Mesodermal cell (in vitro differentiated cells): ENCODE measurements at regions not wholly inside any gene's neighbourhood (a gene's known extent, or its start where the extent isn't known, plus 50 kb on each side); places are given as distances from the start of the nearest gene placed in this dataset.

Source experiments
- H3K27ac ChIP-seq: 2 replicates; pipeline ENCODE4 v1.7.0; 2013; ENCODE audit warnings: mild to moderate bottlenecking, low read depth, low read length, moderate library complexity; ENCODE audit not compliant: severe bottlenecking
- H3K36me3 ChIP-seq: 2 replicates; pipeline ENCODE4 v1.7.1; 2013; ENCODE audit warnings: mild to moderate bottlenecking, low read length, moderate library complexity; ENCODE audit not compliant: control insufficient read depth, insufficient read depth
- H3K4me1 ChIP-seq: one replicate; pipeline ENCODE4 v1.7.1; 2013; ENCODE audit warnings: mild to moderate bottlenecking, low read length; ENCODE audit not compliant: insufficient read depth, control insufficient read depth, poor library complexity, severe bottlenecking
- H3K4me3 ChIP-seq: 2 replicates; pipeline ENCODE4 v1.7.0; 2013; ENCODE audit warnings: low read length, control low read depth, mild to moderate bottlenecking; ENCODE audit not compliant: insufficient read depth, poor library complexity, severe bottlenecking; ENCODE audit errors: extremely low read depth
- H3K9me3 ChIP-seq: 2 replicates; pipeline ENCODE4 v1.7.1; 2013; ENCODE audit warnings: mild to moderate bottlenecking, low read length, moderate library complexity; ENCODE audit not compliant: control insufficient read depth
- WGBS, 2 experiments: methylation state at CpG; one replicate each; pipeline ENCODE4 v1.1.5; 2013; ENCODE audit warnings: missing lambda C conversion rate in 2 of 2; ENCODE audit not compliant: insufficient coverage in 2 of 2; 5-methylcytosine and 5-hydroxymethylcytosine counted together

- Histone ChIP-seq H3K4me3 (no peak overlapping the region), H3K9me3 (no peaks in the 10 kb centered on the region), H3K27ac (no peak overlapping the region), H3K36me3 (no peaks in the 10 kb centered on the region), H3K4me1 (no peaks in the 10 kb centered on the region)
- 43 to 86% methylated on average over 1 to 2 of the region's 3 CpGs for WGBS, 2 experiments
Observed at GRCh38 chr12:107925125-107925524, 150.6 kb downstream of the ASCL4 start.

DNA sequence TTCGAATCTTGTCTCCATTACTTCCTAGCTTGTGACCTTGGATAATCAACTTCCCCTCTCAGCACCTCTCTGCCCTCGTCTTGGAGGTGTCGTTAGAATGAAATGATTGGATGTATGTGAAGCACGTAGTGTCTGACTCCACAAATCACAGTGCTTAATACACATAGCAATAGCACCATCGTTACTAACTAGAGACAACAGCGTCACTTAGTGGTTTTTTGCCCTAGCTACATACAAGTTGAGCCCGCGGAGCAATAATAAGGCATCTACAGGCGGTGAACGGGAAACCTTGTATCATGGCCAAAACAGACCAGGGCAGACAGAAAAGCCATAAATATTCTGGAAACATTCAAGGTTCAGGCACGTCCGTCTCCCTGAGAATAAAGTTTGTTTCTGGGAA, 154.9 kb downstream of the ASCL4 start:
- H3K4me3 ChIP-seq = no peak overlapping the region
- H3K9me3 ChIP-seq = no peaks in the 10 kb centered on the region
- H3K27ac ChIP-seq = no peak overlapping the region
- no peaks in the 10 kb centered on the region for H3K36me3 ChIP-seq
- H3K4me1 ChIP-seq = no peaks in the 10 kb centered on the region
- WGBS, 2 experiments = 56 to 71% methylated on average over 6 to 9 of the region's 12 CpGs

DNA sequence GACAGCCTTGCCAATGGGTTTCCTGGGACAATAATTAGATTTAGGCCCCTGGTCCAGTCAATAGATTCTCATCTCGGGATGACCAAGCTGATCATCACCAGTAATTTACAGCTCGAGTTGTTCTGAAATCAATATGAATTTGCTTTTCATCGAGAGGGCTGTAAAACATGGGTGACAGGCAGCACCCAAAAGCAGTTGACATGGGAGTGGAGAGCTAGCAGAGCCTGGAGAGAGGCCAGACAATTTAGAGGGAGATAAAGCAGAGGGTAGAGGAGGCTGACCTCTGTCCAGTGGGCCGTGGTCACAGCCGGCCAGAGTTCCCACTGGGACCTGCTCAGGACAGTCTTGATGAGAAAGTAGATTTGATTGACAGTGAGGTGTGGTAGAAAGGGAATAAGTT, 157.3 kb downstream of the ASCL4 start:
- H3K4me1 ChIP-seq = no peaks in the 10 kb centered on the region
- no peaks in the 10 kb centered on the region for H3K36me3 ChIP-seq
- no peak overlapping the region for H3K27ac ChIP-seq
- 89 to 91% methylated on average over 5 of the region's 5 CpGs for WGBS, 2 experiments
- no peak overlapping the region for H3K4me3 ChIP-seq
- H3K9me3 ChIP-seq = no peaks in the 10 kb centered on the region

DNA sequence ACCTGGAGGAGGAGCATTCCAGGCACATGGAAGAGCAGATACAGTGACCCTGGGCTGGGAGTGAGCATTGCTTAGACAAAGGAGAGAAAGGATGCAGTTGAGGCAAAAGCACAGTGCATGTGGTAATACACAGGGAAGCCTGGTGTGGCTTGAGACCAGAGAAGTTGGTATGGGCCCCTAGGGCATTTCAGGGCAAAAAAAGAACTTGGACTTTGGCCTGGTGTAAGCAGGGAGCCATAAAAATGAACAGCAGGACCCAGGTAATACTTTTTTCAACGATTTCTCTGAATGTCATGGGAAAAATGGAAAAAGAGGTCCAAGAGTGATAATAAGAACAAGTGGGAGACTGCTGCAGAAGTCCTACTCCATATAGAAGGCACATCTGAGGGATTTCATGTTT, 163.9 kb downstream of the ASCL4 start:
- WGBS, 2 experiments = 57 to 83% methylated on average over 1 of the region's 1 CpG
- no peaks in the 10 kb centered on the region for H3K36me3 ChIP-seq
- H3K4me1 ChIP-seq = no peaks in the 10 kb centered on the region
- no peaks in the 10 kb centered on the region for H3K9me3 ChIP-seq
- no peak overlapping the region for H3K27ac ChIP-seq
- H3K4me3 ChIP-seq = no peak overlapping the region

DNA sequence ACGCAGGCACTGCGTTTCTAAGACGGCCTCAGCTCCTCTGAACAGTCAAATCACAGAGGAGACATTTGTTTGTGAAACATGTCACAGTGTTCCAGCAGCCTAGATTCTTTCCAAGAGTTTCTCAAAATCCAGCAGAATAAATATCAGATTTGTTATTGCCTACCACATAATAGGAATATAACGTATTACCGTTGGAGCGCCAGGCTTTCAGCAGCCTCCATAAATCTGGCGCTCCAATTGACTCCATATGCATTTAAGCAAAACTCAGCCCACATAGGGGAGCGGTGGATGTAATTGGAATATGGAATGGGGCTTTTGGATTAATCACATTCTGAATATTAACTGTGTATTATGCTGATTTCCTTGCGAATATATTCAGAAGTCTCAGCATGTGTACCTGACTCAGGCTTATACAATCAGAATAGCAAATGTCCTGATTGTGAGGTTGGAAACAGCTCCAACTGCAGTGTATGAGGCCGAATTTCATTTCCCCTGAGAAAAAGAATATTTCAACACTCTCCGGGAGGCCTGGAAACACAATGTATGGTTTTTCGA, 174.0 kb downstream of the ASCL4 start:
- H3K4me1 ChIP-seq = no peaks in the 10 kb centered on the region
- H3K4me3 ChIP-seq = no peak overlapping the region
- no peaks in the 10 kb centered on the region for H3K36me3 ChIP-seq
- WGBS, 2 experiments = 70 to 83% methylated on average over 4 to 8 of the region's 12 CpGs
- H3K9me3 ChIP-seq = no peaks in the 10 kb centered on the region
- H3K27ac ChIP-seq = no peak overlapping the region

DNA sequence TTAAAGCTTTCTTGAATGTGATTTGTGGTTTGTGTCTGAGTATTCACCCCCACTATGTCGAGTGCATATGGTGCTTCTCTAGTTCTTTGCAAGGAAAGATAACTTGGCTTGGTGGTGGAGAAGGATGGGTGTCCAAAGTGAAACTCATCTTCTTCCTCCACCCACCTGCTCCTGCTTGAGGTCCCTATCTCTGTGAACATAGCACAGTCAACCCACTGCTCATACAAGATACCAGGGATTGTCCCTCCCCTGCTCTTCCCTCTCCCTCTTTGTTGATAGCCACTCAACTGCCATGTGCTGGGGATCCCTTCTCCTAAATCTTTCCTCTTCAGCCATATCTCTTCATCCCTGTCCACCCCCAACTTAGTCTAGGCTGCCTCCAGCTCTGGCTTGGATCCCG, 176.5 kb downstream of the ASCL4 start:
- H3K9me3 ChIP-seq = no peaks in the 10 kb centered on the region
- H3K27ac ChIP-seq = no peak overlapping the region
- no peak overlapping the region for H3K4me3 ChIP-seq
- 86 to 100% methylated on average over 1 to 2 of the region's 2 CpGs for WGBS, 2 experiments
- H3K4me1 ChIP-seq = no peaks in the 10 kb centered on the region
- no peaks in the 10 kb centered on the region for H3K36me3 ChIP-seq

- Histone ChIP-seq H3K4me3 (no peak overlapping the region), H3K9me3 (no peaks in the 10 kb centered on the region), H3K36me3 (no peaks in the 10 kb centered on the region), H3K4me1 (no peaks in the 10 kb centered on the region), H3K27ac (no peak overlapping the region)
- 70 to 76% methylated on average over 5 to 6 of the region's 6 CpGs for WGBS, 2 experiments
Observed at GRCh38 chr12:107955966-107956643, 173.0 kb upstream of the WSCD2 start.

- no peaks in the 10 kb centered on the region for H3K9me3 ChIP-seq
- H3K4me1 ChIP-seq = no peaks in the 10 kb centered on the region
- no peak overlapping the region for H3K4me3 ChIP-seq
- H3K27ac ChIP-seq = no peak overlapping the region
- H3K36me3 ChIP-seq = no peaks in the 10 kb centered on the region
Observed at GRCh38 chr12:107957459-107957858, 171.6 kb upstream of the WSCD2 start.

GRCh38 chr12:107963635-107964034, 165.5 kb upstream of the WSCD2 start:
- no peaks in the 10 kb centered on the region for H3K9me3 ChIP-seq
- H3K4me1 ChIP-seq = no peaks in the 10 kb centered on the region
- H3K4me3 ChIP-seq = no peak overlapping the region
- H3K36me3 ChIP-seq = no peaks in the 10 kb centered on the region
- no peak overlapping the region for H3K27ac ChIP-seq
- WGBS, 2 experiments = 68 to 74% methylated on average over 3 to 5 of the region's 6 CpGs

- no CpG with 5 or more reads among the region's 4 CpGs for WGBS, 2 experiments
Observed at GRCh38 chr12:107967170-107967569, 161.9 kb upstream of the WSCD2 start.

DNA sequence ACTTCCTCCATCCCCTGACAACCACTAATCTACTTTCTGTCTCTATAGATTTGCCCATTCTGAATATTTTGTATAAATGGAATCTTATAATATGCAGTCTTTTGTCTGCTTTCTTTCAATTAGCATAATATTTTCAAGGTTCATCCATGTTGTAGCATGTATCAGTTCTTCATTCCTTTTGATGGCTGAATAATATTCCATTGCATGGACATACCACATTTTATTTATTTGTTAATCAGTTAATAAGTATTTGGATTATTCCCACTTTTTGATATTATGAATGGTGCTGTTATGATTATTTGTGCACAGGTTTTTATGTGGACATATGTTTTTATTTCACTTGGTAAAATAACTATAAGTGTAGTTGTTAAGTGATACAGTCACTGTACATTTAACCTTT, 155.1 kb upstream of the WSCD2 start:
- H3K27ac ChIP-seq = no peak overlapping the region
- H3K9me3 ChIP-seq = no peaks in the 10 kb centered on the region
- H3K36me3 ChIP-seq = no peaks in the 10 kb centered on the region
- no peak overlapping the region for H3K4me3 ChIP-seq
- no peaks in the 10 kb centered on the region for H3K4me1 ChIP-seq

More at GRCh38 chr12:107967170-107967569, 161.9 kb upstream of the WSCD2 start:
- no peaks in the 10 kb centered on the region for H3K9me3 ChIP-seq
- no peaks in the 10 kb centered on the region for H3K36me3 ChIP-seq
- no peak overlapping the region for H3K4me3 ChIP-seq
- H3K27ac ChIP-seq = no peak overlapping the region
- no peaks in the 10 kb centered on the region for H3K4me1 ChIP-seq
